GM12878 (cell line): ENCODE measurements at regions not wholly inside any gene's neighbourhood (a gene's known extent, or its start where the extent isn't known, plus 50 kb on each side); places are given as distances from the start of the nearest gene placed in this dataset.

Experiments used
- BCL11A ChIP-seq: IDR thresholded peaks from 2 replicates; pipeline ENCODE4 v1.6.1; 2011; ENCODE audit warnings: low read depth, low read length
- CBX3 ChIP-seq: fragments of 200-600 bp; sonication (generic); IDR thresholded peaks from 2 replicates; pipeline ENCODE4 v1.6.1; 2016; ENCODE audit warnings: low read depth, borderline replicate concordance
- GATAD2B ChIP-seq: fragments of 450-650 bp; conservative IDR thresholded peaks from 2 replicates; pipeline ENCODE4 v1.6.1; 2017; ENCODE audit warnings: low read depth, mild to moderate bottlenecking, moderate library complexity
- IRF4 ChIP-seq: IDR thresholded peaks from 2 replicates; pipeline ENCODE4 v1.6.1; 2011; ENCODE audit warnings: low read depth, low read length
- MEF2B ChIP-seq: fragments of 450-650 bp; IDR thresholded peaks from 2 replicates; pipeline ENCODE4 v1.6.1; 2018; ENCODE audit warnings: mild to moderate bottlenecking, moderate library complexity; ENCODE audit not compliant: partially characterized antibody, poor library complexity, severe bottlenecking
- MYB ChIP-seq: fragments of 150-350 bp; IDR thresholded peaks from 2 replicates; pipeline ENCODE4 v1.6.1; 2014; ENCODE audit warnings: mild to moderate bottlenecking, low read depth, low read length, borderline replicate concordance
- NR2C1 ChIP-seq: fragments of 450-650 bp; IDR thresholded peaks from 2 replicates; pipeline ENCODE4 v1.6.1; 2017; ENCODE audit warnings: antibody characterized with exemption, mild to moderate bottlenecking, moderate library complexity
- NR2C2 ChIP-seq: IDR thresholded peaks from 2 replicates; pipeline ENCODE4 v1.6.1; 2011; ENCODE audit warnings: borderline replicate concordance, low read depth; ENCODE audit not compliant: control insufficient read depth, insufficient read length
- NR2F1 ChIP-seq: fragments of 450-650 bp; conservative IDR thresholded peaks from 2 replicates; pipeline ENCODE4 v1.6.1; 2017; ENCODE audit warnings: mild to moderate bottlenecking
- PAX8 ChIP-seq: fragments of 450-650 bp; IDR thresholded peaks from 2 replicates; pipeline ENCODE4 v1.6.1; 2017; ENCODE audit warnings: mild to moderate bottlenecking, moderate library complexity
- RAD21 ChIP-seq: IDR thresholded peaks from 2 replicates; pipeline ENCODE4 v1.6.1; 2011; ENCODE audit warnings: mild to moderate bottlenecking, low read depth, low read length, moderate library complexity; ENCODE audit not compliant: insufficient read depth
- SMARCA5 ChIP-seq: fragments of 450-650 bp; IDR thresholded peaks from 2 replicates; pipeline ENCODE4 v1.6.1; 2017; ENCODE audit warnings: mild to moderate bottlenecking
- TCF12 ChIP-seq: IDR thresholded peaks from 2 replicates; pipeline ENCODE4 v1.6.1; 2011; ENCODE audit warnings: low read depth, mild to moderate bottlenecking, low read length
- TF ChIP-seq, protein P1 (sequence below): fragments of 450-650 bp; IDR thresholded peaks from 2 replicates; pipeline ENCODE4 v1.6.1; 2017; ENCODE audit warnings: mild to moderate bottlenecking, moderate library complexity
- TF ChIP-seq, protein P2 (sequence below): fragments of 150-350 bp; IDR thresholded peaks from 2 replicates; pipeline ENCODE4 v1.6.1; 2016; ENCODE audit warnings: low read depth, low read length
- TF ChIP-seq, protein P3 (sequence below): fragments of 450-650 bp; IDR thresholded peaks from 2 replicates; pipeline ENCODE4 v1.6.1; 2017; ENCODE audit warnings: mild to moderate bottlenecking, moderate library complexity
- TF ChIP-seq, protein P4 (sequence below): IDR thresholded peaks from 2 replicates; pipeline ENCODE4 v1.6.1; 2011; ENCODE audit warnings: borderline replicate concordance, low read depth, mild to moderate bottlenecking, moderate library complexity, mixed read lengths, low read length; ENCODE audit not compliant: insufficient read depth; ENCODE audit errors: extremely low read length

DNA sequence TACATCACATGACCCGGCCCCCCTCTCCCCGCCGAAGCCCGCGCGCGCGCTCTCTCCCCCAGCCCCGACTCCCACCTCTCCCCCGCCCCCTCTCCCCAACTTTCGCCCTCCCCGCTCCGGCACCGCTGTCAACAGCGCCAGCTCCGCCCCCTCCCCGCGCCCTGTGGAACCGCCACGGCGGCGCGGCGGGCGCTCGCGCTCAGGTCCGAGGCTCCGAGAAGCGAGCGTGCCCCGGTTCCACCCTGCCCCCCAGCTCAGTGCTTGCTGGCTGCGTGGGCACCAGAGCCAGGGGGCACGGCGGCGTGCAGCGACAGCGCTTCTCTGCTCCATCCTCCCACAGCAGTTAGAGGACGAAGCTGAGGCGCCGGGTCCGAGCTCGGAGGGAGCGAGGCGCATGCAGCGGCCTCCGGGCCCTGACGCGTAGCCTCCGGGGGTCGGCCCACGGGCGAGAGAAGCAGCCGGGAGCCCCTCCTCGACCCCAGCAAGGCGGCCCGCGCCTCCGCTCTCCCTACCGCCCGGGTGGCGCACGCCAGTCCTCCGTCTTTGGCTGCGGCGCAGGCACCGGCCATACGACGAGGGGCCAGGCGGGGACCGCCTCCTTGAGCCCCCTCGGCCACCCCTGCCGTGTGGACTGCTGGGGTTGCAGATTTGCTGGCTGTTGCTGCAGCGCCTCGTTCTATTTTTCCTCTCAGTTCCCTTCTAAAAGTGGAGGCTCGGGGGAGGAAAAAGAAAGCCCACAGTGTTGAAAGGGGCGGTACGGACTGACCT lies 109.5 kb downstream of the KCNRG start (continued):
- TF ChIP-seq, protein P1, sequence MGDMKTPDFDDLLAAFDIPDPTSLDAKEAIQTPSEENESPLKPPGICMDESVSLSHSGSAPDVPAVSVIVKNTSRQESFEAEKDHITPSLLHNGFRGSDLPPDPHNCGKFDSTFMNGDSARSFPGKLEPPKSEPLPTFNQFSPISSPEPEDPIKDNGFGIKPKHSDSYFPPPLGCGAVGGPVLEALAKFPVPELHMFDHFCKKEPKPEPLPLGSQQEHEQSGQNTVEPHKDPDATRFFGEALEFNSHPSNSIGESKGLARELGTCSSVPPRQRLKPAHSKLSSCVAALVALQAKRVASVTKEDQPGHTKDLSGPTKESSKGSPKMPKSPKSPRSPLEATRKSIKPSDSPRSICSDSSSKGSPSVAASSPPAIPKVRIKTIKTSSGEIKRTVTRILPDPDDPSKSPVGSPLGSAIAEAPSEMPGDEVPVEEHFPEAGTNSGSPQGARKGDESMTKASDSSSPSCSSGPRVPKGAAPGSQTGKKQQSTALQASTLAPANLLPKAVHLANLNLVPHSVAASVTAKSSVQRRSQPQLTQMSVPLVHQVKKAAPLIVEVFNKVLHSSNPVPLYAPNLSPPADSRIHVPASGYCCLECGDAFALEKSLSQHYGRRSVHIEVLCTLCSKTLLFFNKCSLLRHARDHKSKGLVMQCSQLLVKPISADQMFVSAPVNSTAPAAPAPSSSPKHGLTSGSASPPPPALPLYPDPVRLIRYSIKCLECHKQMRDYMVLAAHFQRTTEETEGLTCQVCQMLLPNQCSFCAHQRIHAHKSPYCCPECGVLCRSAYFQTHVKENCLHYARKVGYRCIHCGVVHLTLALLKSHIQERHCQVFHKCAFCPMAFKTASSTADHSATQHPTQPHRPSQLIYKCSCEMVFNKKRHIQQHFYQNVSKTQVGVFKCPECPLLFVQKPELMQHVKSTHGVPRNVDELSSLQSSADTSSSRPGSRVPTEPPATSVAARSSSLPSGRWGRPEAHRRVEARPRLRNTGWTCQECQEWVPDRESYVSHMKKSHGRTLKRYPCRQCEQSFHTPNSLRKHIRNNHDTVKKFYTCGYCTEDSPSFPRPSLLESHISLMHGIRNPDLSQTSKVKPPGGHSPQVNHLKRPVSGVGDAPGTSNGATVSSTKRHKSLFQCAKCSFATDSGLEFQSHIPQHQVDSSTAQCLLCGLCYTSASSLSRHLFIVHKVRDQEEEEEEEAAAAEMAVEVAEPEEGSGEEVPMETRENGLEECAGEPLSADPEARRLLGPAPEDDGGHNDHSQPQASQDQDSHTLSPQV = no peak
- TF ChIP-seq, protein P2, sequence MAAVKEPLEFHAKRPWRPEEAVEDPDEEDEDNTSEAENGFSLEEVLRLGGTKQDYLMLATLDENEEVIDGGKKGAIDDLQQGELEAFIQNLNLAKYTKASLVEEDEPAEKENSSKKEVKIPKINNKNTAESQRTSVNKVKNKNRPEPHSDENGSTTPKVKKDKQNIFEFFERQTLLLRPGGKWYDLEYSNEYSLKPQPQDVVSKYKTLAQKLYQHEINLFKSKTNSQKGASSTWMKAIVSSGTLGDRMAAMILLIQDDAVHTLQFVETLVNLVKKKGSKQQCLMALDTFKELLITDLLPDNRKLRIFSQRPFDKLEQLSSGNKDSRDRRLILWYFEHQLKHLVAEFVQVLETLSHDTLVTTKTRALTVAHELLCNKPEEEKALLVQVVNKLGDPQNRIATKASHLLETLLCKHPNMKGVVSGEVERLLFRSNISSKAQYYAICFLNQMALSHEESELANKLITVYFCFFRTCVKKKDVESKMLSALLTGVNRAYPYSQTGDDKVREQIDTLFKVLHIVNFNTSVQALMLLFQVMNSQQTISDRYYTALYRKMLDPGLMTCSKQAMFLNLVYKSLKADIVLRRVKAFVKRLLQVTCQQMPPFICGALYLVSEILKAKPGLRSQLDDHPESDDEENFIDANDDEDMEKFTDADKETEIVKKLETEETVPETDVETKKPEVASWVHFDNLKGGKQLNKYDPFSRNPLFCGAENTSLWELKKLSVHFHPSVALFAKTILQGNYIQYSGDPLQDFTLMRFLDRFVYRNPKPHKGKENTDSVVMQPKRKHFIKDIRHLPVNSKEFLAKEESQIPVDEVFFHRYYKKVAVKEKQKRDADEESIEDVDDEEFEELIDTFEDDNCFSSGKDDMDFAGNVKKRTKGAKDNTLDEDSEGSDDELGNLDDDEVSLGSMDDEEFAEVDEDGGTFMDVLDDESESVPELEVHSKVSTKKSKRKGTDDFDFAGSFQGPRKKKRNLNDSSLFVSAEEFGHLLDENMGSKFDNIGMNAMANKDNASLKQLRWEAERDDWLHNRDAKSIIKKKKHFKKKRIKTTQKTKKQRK = no peak
- no peak for TF ChIP-seq NR2F1
- TF ChIP-seq, protein P3, sequence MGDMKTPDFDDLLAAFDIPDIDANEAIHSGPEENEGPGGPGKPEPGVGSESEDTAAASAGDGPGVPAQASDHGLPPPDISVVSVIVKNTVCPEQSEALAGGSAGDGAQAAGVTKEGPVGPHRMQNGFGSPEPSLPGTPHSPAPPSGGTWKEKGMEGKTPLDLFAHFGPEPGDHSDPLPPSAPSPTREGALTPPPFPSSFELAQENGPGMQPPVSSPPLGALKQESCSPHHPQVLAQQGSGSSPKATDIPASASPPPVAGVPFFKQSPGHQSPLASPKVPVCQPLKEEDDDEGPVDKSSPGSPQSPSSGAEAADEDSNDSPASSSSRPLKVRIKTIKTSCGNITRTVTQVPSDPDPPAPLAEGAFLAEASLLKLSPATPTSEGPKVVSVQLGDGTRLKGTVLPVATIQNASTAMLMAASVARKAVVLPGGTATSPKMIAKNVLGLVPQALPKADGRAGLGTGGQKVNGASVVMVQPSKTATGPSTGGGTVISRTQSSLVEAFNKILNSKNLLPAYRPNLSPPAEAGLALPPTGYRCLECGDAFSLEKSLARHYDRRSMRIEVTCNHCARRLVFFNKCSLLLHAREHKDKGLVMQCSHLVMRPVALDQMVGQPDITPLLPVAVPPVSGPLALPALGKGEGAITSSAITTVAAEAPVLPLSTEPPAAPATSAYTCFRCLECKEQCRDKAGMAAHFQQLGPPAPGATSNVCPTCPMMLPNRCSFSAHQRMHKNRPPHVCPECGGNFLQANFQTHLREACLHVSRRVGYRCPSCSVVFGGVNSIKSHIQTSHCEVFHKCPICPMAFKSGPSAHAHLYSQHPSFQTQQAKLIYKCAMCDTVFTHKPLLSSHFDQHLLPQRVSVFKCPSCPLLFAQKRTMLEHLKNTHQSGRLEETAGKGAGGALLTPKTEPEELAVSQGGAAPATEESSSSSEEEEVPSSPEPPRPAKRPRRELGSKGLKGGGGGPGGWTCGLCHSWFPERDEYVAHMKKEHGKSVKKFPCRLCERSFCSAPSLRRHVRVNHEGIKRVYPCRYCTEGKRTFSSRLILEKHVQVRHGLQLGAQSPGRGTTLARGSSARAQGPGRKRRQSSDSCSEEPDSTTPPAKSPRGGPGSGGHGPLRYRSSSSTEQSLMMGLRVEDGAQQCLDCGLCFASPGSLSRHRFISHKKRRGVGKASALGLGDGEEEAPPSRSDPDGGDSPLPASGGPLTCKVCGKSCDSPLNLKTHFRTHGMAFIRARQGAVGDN = no peak
- TF ChIP-seq MEF2B = no peak
- no peak for TF ChIP-seq BCL11A
- no peak for TF ChIP-seq CBX3
- peak; percentile 85 for TF ChIP-seq GATAD2B
- TF ChIP-seq TCF12 = no peak
- TF ChIP-seq IRF4 = no peak
- no peak for TF ChIP-seq RAD21
- TF ChIP-seq NR2C1 = no peak
- TF ChIP-seq PAX8 = no peak
- TF ChIP-seq, protein P4, sequence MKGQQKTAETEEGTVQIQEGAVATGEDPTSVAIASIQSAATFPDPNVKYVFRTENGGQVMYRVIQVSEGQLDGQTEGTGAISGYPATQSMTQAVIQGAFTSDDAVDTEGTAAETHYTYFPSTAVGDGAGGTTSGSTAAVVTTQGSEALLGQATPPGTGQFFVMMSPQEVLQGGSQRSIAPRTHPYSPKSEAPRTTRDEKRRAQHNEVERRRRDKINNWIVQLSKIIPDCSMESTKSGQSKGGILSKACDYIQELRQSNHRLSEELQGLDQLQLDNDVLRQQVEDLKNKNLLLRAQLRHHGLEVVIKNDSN = no peak
- TF ChIP-seq SMARCA5 = no peak
- no peak for TF ChIP-seq NR2C2
- no peak for TF ChIP-seq MYB
